ENCODE measurements at regions not wholly inside any gene's neighbourhood (a gene's known extent, or its start where the extent isn't known, plus 50 kb on each side); places are given as distances from the start of the nearest gene placed in this dataset.

DNA sequence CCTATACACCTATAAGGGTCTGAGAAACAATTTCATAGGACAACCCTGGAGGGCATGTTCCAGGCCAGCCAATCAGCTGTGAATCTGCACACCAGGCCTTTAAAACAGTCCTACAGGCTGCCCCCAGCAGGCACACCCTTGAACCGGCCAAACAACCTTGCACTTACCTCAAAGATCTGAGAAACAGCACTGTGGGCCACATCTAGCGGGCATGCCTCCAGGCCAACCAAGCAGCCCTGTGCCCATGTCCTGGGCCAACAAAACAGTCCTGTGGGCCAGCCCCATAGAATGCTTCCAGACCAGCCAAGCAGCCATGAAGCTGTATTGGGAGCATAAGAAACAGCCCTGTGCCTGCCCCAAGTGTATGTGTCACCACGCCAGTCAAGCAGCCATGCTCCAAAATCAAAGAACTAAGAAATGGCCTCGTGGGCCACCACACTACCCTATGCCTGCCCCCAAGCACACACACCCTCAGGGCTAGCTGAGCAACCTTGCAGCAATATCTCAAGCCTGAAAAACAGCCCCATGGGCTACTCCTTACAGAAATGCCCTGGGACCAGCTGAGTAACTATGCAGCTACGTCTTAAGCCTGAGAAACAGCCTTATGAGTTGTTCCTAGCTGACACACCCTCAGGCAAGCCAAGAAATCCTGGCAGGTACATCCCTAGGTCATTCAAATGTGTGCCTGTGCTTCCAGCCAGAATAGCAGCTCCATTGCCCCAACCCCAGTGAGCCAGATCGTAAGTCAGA, 2243.8 kb upstream of the C9orf72 start:
- no peaks in the 10 kb centered on the region for H3K4me1 Mint-ChIP-seq (ENCODE audit: low read depth, unreplicated experiment)
- no peak overlapping the region for H3K4me3 Mint-ChIP-seq (ENCODE audit: unreplicated experiment)
- H3K27me3 Mint-ChIP-seq (ENCODE audit: unreplicated experiment) = no peaks in the 10 kb centered on the region
- no peak for DNase-seq
- peaks cover 2% of the 10 kb centered on the region for H3K9me3 Mint-ChIP-seq (ENCODE audit: unreplicated experiment)
- H3K27ac Mint-ChIP-seq (ENCODE audit: unreplicated experiment) = no peak overlapping the region
- TF ChIP-seq, protein P1, sequence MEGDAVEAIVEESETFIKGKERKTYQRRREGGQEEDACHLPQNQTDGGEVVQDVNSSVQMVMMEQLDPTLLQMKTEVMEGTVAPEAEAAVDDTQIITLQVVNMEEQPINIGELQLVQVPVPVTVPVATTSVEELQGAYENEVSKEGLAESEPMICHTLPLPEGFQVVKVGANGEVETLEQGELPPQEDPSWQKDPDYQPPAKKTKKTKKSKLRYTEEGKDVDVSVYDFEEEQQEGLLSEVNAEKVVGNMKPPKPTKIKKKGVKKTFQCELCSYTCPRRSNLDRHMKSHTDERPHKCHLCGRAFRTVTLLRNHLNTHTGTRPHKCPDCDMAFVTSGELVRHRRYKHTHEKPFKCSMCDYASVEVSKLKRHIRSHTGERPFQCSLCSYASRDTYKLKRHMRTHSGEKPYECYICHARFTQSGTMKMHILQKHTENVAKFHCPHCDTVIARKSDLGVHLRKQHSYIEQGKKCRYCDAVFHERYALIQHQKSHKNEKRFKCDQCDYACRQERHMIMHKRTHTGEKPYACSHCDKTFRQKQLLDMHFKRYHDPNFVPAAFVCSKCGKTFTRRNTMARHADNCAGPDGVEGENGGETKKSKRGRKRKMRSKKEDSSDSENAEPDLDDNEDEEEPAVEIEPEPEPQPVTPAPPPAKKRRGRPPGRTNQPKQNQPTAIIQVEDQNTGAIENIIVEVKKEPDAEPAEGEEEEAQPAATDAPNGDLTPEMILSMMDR (IDR thresholded peaks at IDR 0.05; ENCODE audit: partially characterized antibody, unreplicated experiment) = no peak
- peaks cover 9% of the 10 kb centered on the region for H3K36me3 Mint-ChIP-seq (ENCODE audit: unreplicated experiment)

DNA sequence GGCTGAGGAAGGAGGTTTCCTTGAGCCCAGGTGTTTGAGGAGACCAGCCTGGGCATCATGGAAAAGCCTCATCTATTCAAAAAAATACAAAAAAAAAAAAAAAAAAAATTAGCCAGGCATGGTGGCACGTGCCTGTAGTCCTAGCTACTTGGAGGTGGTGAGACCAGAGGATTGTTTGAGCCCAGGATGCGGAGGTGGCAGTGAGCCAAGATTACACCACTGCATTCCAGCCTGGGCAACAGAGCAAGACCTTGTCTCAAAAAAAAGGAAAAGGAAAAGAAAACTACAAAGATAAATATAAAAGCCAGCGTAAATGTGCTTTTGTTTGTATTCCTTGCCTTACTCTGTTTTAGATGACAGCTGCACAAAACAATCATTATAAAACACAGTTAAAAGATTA, 2249.2 kb upstream of the C9orf72 start:
- Mint-ChIP-seq H3K27me3 (ENCODE audit: unreplicated experiment) (no peaks in the 10 kb centered on the region), H3K4me1 (ENCODE audit: low read depth, unreplicated experiment) (peaks cover 4% of the 10 kb centered on the region), H3K36me3 (ENCODE audit: unreplicated experiment) (peaks cover 9% of the 10 kb centered on the region), H3K9me3 (ENCODE audit: unreplicated experiment) (peaks cover 2% of the 10 kb centered on the region), H3K27ac (ENCODE audit: unreplicated experiment) (no peak overlapping the region), H3K4me3 (ENCODE audit: unreplicated experiment) (no peak overlapping the region)
- DNase-seq = no peak
- TF ChIP-seq, protein P1 (IDR thresholded peaks at IDR 0.05; ENCODE audit: partially characterized antibody, unreplicated experiment) = no peak

DNA sequence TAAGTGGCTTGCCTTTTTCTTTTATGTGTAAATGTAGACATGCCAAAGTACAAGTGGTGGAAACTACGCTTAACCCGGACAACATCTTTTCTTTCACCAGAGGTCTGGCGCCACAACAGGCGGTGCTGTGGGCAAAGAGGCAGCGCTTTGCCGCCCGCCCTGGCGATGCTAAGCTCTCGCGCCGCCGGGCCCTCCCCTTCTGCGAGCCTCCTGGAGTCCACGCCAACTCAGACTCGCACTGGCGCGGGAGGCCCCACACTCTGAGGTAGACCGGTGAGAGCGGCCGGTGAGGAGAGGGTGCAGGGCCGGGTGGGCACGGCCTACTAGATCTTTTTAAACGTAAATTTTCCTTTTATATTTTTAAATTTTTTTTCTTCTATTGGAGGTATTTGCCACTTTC, 2253.1 kb upstream of the C9orf72 start:
- H3K4me3 Mint-ChIP-seq (ENCODE audit: unreplicated experiment) = no peak overlapping the region
- H3K27ac Mint-ChIP-seq (ENCODE audit: unreplicated experiment) = no peak overlapping the region
- no peak for DNase-seq
- no peaks in the 10 kb centered on the region for H3K36me3 Mint-ChIP-seq (ENCODE audit: unreplicated experiment)
- H3K27me3 Mint-ChIP-seq (ENCODE audit: unreplicated experiment) = no peaks in the 10 kb centered on the region
- no peaks in the 10 kb centered on the region for H3K9me3 Mint-ChIP-seq (ENCODE audit: unreplicated experiment)
- H3K4me1 Mint-ChIP-seq (ENCODE audit: low read depth, unreplicated experiment) = peaks cover 4% of the 10 kb centered on the region
- TF ChIP-seq, protein P1 (IDR thresholded peaks at IDR 0.05; ENCODE audit: partially characterized antibody, unreplicated experiment) = no peak

DNA sequence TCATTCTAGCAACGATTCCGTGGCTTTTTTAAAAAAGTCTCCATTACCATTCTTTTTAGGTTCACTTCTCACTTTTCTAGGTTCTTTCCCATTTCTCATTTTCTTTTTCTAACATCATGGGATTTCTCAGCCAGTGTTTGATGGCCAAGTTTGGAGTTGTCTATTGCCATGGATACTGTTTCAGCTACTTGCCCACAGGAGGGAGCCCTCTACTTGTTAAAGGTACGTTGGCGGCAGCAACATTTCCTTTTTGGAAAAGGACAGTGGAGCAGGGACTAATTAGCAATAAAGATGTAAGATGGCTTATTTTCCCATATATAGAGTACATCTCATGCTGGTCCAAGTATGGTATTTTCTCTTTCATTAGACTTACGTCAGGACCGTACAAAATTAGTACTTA, 2257.5 kb upstream of the C9orf72 start:
- TF ChIP-seq, protein P1 (IDR thresholded peaks at IDR 0.05; ENCODE audit: partially characterized antibody, unreplicated experiment) = peak; percentile 54
- Mint-ChIP-seq H3K4me1 (ENCODE audit: low read depth, unreplicated experiment) (no peaks in the 10 kb centered on the region), H3K27me3 (ENCODE audit: unreplicated experiment) (no peaks in the 10 kb centered on the region), H3K27ac (ENCODE audit: unreplicated experiment) (no peak overlapping the region), H3K9me3 (ENCODE audit: unreplicated experiment) (no peaks in the 10 kb centered on the region), H3K36me3 (ENCODE audit: unreplicated experiment) (no peaks in the 10 kb centered on the region), H3K4me3 (ENCODE audit: unreplicated experiment) (no peak overlapping the region)
- DNase-seq = peak; percentile 51

DNA sequence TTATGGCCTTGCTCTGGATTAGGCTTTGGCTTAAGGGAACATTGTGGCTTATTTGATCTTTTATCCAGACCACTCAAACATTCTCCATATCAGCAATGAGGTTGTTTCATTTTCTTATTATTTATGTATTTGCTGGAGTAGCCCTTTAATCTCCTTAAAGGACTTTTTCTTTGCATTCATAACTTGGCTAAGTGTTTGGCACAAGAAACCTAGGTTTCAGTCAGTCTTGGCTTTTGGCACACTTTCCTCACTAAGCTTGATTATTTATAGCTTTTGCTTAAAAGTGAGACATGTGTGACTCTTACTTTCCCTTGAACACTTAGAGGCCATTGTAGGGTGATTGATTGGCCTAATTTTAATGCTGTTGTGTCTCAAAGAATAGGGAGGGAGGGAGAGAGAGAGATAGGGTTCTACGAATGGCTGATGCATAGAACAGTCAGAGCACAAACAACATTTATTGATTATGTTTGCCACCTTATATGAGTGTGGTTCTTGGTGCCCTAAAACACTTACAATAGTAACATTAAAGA, 2265.3 kb upstream of the C9orf72 start:
- Mint-ChIP-seq H3K4me1 (ENCODE audit: low read depth, unreplicated experiment) (no peaks in the 10 kb centered on the region), H3K27me3 (ENCODE audit: unreplicated experiment) (no peaks in the 10 kb centered on the region), H3K27ac (ENCODE audit: unreplicated experiment) (no peak overlapping the region), H3K36me3 (ENCODE audit: unreplicated experiment) (no peaks in the 10 kb centered on the region), H3K9me3 (ENCODE audit: unreplicated experiment) (peaks cover 1% of the 10 kb centered on the region), H3K4me3 (ENCODE audit: unreplicated experiment) (no peak overlapping the region)
- DNase-seq = no peak
- TF ChIP-seq, protein P1 (IDR thresholded peaks at IDR 0.05; ENCODE audit: partially characterized antibody, unreplicated experiment) = no peak
